ENCODE measurements at regions not wholly inside any gene's neighbourhood (a gene's known extent, or its start where the extent isn't known, plus 50 kb on each side); places are given as distances from the start of the nearest gene placed in this dataset.

GRCh38 chr6:4017834-4018170 lies 61.1 kb downstream of the FAM217A start:
- TF ChIP-seq, protein P1, sequence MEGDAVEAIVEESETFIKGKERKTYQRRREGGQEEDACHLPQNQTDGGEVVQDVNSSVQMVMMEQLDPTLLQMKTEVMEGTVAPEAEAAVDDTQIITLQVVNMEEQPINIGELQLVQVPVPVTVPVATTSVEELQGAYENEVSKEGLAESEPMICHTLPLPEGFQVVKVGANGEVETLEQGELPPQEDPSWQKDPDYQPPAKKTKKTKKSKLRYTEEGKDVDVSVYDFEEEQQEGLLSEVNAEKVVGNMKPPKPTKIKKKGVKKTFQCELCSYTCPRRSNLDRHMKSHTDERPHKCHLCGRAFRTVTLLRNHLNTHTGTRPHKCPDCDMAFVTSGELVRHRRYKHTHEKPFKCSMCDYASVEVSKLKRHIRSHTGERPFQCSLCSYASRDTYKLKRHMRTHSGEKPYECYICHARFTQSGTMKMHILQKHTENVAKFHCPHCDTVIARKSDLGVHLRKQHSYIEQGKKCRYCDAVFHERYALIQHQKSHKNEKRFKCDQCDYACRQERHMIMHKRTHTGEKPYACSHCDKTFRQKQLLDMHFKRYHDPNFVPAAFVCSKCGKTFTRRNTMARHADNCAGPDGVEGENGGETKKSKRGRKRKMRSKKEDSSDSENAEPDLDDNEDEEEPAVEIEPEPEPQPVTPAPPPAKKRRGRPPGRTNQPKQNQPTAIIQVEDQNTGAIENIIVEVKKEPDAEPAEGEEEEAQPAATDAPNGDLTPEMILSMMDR (conservative IDR thresholded peaks at IDR 0.05): no peak
- no peak for TF ChIP-seq ZFX (IDR thresholded peaks at IDR 0.05)

All from C4-2B (cell line).